ENCODE measurements at regions not wholly inside any gene's neighbourhood (a gene's known extent, or its start where the extent isn't known, plus 50 kb on each side); places are given as distances from the start of the nearest gene placed in this dataset.
"Not testable (repeated sequence)": the region's sequence is repeated elsewhere in the genome, so short reads cannot be mapped to it uniquely, and the experiment has no call there.

DNA sequence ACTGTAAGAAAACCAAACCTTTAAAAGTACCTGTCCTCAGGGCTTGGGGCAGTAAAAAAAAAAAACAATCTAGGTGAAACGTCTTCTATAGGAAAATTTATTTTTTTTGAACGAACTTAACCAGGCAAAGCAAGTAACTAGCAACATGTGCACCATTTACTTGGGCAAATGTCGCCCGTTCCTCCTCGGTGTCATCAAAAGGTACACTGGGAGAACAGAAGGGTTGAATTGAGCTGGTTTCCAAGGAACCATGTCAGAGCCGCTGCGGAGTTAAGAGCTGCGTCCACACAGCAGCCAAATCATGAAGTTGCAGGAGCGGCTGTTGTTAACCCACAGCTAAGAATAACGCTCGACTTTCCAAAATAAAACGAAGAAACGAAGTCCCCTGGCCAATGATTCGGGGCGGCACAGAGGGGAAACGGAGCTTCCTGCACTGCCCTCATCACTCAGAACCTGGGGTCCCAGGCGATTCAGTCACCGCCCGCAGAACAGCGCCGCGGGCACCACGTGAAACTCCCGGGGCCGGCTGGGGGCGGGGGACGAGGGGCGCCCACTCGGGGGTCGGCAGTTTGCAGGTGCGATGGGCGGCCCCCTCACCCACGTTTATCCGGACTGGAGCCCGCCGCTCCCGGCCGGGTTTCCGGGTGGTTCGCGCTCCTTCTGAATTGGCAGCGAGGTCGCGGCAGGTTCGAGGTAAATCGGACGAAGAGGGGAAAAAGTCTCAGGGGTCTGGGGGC, 53.6 kb upstream of the PLGLB1 start:
- DNase-seq (ENCODE audit: low read depth) = not testable (repeated sequence)

DNA sequence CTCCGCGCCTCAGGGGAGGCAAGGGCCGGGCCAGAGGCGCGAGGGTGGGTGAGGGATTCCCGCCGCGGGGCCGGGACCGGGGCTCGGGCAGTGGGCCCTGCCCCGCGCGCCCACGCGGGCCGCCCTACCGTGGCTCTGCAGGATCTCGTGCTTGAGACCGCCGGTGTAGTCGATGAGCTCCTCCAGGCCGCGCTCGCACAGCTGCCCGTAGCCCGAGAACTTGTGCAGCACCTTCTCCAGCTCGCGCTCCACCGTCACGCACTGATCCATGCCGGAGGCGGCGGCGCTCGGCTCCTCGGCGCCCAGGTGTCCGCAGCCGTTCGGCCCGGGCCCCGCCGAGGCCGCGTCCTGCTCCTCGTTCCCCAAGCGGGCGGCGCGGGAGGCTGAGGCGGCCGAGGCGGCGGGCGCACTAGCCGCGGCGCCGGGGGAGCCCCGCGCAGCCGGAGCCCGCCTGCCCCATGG, 54.2 kb upstream of the PLGLB1 start:
- DNase-seq (ENCODE audit: low read depth) = not testable (repeated sequence)

DNA sequence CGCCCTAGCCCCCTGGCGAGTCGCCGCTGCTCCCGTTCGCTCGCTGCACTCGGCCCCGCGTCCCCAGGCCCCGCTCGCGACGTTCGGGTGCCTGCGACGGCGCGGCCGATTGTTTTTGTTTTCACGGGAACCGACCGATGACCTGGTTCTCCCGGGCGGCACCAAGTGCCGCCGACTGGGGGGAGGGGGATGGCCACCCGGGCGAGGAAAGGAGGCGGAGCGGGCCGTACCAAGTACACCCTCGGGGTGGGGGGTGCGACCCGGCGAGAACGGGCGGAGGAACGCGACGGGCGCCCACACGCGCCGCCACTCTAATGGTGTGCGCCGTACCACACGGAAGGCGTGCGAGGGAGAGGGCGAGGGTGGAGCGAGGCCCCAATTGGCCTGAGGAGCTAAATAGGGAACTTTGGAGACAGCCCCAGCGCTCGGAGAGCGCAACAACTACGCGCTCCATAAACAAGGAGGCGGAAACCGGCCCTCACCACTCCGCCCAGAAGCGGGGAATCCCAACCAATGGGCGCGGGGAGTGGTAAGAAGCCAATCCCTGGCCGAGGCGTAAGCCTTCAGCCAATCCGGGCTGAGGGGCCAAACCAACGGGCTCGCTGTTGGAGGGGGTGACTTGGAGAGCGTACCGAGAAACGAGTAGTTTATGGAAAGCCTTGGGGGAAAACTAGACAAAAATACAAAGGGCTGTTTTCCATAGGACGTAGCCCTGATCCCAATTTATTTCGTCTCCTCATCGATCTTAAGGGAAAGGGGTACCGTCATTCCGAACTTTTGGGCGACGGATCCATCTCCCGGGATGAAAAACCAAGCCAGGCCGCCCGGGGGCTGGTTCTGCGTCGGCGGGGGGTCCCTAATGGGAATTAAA, 54.8 kb upstream of the PLGLB1 start:
- DNase-seq (ENCODE audit: low read depth) = peak; percentile 53

DNA sequence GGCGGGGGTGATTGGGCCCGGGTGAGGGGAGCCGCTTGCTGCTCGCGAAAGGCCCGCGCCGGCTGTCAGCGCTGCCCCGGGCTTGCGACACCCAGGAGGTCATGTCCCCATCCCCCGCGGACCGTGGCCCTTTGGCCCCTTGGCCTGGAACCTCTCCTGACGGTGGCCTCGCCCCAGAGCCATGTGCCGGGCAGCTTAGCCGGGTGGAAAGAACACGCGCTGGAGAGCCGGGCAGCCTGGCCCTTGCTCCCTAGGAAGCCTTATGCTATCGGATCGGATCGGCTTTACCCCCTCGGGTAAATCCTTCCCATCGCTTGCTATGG, 55.4 kb upstream of the PLGLB1 start:
- not testable (repeated sequence) for DNase-seq (ENCODE audit: low read depth)

DNA sequence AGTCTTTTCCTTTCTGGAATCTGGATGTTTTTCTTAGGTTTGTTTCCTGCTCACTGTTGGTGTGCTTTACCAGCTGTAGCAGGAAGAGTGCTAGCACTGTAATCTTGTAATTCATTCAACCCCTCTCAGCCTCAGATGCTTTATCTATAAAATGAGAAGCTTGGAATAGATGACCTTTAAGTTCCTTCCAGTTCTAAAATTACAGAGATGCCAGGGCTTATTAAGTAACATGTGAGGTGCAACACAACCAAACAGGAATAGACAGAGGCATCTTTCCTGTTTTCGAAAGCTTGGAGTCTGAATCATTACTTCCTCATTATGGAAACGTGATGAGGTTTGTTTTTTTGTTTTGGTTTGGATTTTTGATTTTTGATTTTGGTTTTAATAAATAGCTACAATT, 60.1 kb upstream of the PLGLB1 start:
- not testable (repeated sequence) for DNase-seq (ENCODE audit: low read depth)

DNA sequence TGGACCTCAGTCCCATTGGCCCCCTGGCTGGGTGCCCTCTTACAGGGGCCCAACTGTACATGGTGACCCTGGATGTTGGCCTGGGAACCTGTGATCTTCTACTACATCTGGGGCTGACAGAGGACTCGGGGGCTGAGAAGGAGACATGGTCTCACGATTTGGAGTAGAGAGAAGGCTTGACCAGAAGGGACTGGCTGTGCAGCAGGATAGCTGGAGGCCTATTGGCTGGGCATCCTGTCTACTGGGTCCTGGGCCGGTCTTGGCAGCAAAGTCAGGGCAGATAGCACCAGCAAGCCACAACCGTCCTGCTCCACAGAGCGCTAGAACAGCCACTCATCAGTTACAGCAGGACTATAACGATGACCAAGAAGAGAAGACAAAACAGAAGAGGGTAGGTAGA, 66.4 kb upstream of the PLGLB1 start:
- not testable (repeated sequence) for DNase-seq (ENCODE audit: low read depth)

DNA sequence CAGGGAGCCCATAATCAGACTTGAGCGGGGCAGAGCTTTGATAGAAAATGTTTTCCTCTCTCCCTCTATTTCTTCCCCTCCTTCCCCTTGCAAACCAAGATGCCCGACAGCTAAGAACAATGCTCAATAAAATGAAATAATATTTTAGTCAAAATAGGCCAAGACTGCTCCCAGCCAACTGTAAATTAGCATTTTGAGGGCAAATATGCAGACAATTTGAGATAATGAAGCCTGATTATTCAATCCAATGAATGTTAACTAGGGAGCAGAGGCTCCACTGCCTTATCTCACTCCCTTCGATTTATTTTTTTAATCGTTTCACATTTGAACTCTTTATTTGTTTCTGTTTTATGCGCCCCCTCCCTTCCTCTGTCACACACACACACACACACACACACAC, 67.8 kb upstream of the PLGLB1 start:
- DNase-seq (ENCODE audit: low read depth) = not testable (repeated sequence)

DNA sequence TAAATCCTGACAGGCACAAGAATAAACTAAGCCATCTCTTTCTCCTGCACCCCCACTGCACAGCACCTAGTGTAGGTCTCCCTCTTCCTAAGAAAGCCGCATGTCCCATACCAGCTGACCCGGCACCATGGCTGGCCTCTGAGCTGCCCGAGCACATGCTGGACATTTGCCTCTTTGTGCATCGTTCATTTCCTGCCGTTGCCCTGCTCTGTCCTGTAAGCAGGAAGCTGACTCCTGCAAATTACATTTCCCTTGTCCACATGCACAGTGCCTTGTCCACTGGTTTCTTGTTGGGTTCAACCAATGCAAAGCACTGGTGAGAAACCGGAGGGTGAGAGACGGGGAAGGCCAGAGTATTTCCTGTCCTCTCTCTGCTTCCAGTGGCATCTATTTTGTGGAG, 71.6 kb upstream of the PLGLB1 start:
- not testable (repeated sequence) for DNase-seq (ENCODE audit: low read depth)

DNA sequence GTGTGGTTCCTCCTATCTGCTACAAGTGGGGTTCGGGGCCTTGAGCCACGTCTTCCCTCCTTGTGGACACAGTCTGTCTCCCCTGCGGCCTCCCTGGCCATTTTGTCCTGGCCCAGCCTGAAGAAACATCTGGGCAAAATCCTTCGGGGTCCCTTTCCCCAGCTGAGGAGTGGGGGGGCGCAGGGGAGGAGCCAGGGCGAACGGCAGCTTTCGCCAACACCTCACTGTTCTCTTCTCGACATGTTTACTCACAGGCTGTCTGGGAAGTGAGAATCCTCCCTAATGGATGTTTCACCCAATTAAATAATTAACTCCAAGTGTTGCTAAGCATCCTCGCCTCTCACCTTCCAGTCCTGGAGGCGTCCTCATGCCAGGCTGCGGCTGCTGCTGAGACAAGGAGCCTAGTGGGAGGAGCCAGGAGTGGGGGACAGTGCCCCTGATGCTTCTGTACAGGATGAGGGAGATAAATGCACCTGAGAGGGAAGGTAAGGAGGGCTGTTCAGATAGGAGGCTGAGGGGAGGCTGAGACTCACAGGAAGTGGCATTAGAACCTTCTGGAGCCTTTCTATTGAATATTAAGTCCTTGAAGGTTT, 72.4 kb upstream of the PLGLB1 start:
- DNase-seq (ENCODE audit: low read depth) = not testable (repeated sequence)

DNA sequence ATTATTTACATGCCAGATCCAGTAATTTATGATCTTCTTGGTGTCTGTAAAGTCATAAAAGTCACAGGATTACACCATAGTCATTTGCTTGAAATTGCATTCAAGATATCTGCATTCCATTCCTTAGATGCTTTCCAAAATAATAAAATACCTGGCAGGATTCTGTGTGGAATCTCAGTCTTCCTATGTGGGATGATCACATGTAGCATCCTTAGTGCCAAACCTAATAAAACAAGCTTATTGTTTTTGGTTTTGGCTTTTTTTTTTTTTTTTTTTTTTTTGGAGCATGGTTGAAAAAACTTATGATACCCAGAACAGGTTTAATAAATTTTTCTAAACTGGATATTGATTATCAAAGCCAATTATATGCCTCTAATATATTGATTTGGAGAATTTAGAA, 74.2 kb upstream of the PLGLB1 start:
- not testable (repeated sequence) for DNase-seq (ENCODE audit: low read depth)

DNA sequence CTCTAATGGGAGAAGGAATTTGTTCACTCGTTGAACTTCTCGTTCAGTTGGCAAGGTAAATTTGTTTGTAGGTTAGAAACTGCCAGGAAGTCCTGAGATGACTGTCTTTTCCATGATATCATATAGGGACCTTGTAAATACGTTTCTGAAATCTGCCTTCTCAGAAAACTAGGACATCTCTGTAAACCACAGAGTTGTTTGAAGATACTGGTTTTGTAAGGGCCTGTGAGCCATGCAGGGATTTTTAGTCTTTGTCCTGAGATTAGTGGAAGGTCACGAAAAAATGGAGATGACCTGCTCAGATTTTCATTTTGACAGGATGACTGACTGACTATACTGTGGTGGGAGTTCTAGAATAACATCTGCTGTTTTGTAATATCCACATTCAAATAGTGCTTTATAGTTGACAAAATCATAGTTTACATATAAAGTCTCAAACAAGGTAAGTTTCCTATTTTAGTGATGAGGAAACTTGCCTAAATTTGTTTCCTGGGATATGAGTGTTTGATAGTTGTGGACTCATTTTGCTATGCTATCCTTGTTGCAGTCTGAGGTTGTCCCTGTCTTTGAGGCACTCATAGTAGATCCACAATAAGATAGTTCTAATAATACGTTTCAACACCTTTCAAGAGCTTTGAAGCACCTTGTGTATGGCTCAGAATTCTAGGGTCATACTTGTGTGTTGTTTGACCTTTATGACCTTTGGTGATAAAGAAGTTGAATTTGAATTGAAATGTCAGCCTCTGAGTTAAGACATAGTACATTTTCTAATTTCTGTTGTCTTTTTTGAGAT, 107.3 kb upstream of the PLGLB1 start:
- DNase-seq (ENCODE audit: low read depth) = not testable (repeated sequence)

DNA sequence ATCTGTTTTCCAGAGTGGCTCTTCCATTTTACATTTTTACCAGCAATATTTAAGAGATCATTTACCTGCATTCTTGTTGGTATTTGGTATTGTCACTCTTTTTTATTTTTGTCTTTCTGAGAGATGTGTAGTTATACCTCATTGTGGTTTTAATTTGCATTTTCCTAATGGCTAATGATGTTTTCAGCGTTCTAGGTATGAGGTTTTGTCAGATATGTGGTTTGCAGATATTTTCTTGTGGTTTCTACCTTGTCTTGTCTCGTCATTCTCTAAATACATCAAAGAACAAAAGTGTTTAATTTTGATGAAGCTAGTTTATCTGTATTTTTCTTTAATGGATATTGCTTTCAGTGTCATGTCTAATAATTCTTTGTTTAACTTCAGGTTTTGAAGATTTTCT, 110.9 kb upstream of the PLGLB1 start:
- not testable (repeated sequence) for DNase-seq (ENCODE audit: low read depth)

DNA sequence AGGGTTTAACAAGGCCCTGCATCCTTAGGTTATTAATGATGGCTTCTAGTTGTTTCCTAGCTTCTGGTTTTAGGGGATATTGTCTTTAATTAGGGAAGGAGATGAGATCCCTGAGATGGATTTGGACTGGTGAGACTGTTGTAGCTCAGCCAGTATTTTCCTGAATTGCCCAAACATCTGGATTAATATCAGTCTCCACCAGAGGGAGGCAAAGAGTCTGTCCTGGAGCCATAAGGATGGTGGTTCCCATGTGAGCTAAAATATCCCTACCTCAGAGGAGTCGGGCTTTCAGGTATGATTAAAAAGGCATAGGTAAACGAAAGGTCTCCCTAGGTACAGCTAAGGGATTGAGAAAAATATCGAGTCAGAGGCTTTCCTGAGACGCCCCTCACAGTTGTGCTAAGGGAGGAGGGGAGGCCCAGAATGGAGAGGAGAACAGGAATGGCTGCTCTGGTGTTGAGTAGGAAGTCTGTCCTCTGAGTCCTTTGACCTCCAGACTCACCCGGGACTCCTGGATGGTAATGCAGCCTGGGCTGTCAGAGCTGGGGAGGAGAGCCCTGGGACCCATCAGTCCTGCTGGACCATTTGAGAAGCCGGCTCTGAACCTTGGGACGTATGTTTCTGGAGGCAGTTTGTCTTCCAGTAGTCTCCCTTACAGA, 130.3 kb upstream of the PLGLB1 start:
- not testable (repeated sequence) for DNase-seq (ENCODE audit: low read depth)

DNA sequence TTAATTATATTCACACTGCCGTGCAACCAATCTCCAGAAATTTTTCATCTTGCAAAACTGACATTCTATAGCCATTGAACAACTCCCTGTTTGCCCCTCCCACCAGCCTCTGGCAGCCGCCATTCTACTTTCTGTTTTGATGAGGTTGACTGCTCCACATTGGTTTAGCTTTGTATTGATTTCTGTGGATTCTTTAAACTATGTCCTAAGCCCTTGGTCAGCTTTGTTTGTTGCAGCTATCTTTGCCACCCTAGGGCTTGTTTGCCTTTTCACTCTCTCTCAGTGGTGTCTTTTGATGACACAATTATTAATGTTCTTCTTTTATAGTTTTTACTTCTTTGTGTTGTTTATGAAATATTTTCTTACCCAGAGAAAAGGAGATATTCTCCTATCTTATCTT, 152.8 kb upstream of the PLGLB1 start:
- not testable (repeated sequence) for DNase-seq (ENCODE audit: low read depth)

DNA sequence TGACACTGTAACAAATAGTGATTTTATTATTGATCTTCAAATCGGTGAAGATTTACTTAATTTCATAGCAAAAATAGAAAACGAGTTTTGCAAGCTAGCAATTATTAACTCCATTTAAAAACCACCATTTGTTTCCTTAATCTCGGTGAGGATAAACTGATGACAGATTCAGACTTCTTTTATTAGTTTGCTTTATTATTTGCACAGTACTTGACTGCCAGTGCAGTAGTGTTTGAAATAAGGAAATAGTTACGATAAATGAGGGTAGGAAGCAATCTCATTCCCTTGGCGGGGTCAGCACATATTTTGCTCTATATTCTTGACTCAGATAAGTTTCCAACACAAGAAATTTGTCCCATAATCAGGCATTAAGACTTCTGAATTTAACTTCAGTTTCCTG, 161.7 kb upstream of the PLGLB1 start:
- not testable (repeated sequence) for DNase-seq (ENCODE audit: low read depth)

DNA sequence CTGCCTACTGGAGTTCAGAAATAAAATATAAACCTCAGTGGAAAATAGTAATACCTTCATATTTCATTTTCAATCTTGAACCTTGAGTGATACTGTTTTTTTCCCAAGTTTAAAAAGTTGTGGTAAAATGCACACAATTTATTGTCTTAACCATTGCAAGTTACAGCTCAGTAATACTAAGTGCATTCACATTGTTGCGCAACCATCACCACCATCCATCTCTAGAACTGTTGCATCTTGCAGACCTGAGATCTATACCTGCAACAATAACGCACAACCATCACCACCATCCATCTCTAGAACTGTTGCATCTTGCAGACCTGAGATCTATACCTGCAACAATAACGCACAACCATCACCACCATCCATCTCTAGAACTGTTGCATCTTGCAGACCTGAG, 162.6 kb upstream of the PLGLB1 start:
- DNase-seq (ENCODE audit: low read depth) = not testable (repeated sequence)

DNA sequence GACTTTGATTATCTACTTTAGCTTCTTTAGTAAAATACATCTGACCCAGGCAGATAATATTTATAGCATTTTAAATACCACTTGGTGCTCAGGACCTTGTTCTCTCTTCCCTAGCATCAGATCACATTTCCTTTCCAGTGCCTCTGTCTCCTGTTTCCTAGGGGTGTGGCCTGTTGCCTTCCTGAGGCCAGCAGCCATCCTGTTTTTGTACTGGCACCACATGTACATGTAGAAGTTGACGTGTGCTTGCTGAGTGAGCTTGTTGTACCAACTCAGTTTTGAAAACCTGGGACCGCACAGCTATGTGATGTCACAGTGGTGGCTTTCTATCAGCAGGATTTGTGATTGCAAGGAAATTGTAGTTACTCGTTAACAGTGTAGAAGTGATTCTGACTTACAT, 167.6 kb upstream of the PLGLB1 start:
- not testable (repeated sequence) for DNase-seq (ENCODE audit: low read depth)

DNA sequence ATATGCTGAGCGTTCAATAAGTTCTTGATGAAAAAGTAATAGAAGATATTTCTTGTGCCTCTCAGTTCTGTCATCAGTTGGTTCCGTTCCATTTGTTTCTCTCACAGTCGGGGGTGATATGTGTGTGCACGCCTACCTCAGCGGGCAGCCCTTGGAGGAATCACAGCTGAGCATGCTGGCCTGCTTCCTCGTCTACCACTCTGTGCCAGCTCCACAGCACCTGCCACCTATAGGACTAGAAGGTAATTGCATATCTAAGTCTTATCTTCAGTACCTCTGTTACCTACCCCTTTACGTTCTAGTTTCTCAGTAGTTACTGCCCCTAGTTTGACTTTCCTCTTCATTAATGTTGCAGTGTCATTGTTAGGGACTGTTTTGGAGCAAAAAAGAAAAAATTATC, 171.7 kb upstream of the PLGLB1 start:
- not testable (repeated sequence) for DNase-seq (ENCODE audit: low read depth)

DNA sequence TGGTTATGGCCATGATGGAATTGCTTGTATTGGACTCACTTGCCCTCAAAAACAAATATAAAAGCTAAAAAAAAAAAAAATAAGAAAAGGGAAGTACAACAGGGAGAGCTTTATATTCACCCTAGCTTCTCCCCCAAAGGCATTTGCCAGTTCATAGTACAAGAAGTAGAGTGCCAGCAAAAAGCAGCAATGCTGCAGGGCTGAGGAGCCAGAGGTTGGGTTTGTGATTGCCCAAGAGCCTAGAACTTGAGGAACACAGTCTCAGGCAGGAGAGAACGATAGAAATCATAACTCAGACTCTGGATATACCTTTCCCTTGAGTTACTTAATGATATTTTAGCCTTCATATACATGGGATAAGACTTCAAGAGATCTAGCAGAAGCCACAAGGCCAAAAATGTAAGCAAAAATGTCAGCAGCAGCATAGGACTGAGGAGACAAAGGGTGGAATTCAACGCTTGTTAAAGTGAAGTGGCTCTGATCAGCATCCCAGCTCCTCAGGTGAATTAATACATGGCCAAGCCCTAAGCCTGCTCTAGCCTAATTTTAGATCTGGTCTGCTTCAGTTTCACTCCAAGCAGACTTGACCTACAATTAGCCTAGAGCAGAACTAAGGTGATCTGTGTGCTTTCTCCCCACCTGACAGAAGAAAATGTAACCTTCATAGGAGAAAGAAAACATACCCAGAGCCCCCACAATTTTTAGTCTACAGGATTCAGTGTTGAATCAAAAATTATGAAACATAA, 172.8 kb upstream of the PLGLB1 start:
- DNase-seq (ENCODE audit: low read depth) = not testable (repeated sequence)

DNA sequence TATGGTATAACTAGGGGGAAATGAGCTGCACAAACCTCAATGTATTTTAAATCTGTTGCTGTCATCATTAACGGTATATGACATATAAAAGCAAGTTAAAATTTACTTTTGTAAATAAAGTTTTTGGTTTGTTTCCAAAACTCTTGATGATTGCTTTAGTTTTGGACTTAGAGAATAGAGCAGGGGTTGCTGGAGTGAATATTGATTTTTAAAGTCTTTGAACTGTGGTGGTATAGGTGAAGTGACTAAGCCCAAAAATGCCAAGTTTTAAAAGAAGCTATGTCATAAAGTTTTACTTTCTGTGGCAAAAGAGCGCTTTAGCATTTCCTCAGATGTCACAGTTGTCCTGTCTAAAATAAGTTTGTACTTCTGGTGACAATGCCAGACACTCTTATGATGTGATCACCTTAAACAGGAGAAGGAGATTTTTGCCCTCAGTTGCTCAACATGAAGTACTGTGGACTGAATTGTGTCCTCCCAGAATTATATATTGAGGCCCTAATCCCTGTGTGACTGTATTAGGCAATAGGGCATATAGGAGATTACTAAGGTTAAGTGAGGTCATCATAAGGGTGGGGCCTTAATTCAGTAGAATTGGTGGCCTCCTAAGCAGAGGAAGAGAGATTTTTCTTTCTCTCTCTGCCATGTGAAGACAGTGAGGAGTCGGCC, 175.2 kb upstream of the PLGLB1 start:
- not testable (repeated sequence) for DNase-seq (ENCODE audit: low read depth)
